ENCODE measurements at regions not wholly inside any gene's neighbourhood (a gene's known extent, or its start where the extent isn't known, plus 50 kb on each side); places are given as distances from the start of the nearest gene placed in this dataset.

- Histone ChIP-seq H3K27me3 (ENCODE audit: control insufficient read depth, insufficient read depth, low read length) (no peaks in the 10 kb centered on the region), H3K4me3 (ENCODE audit: low read length in 3 of 3) (no peak overlapping the region), H3K36me3 (ENCODE audit: control insufficient read depth in 2 of 3, insufficient read depth in 3 of 3, low read length in 3 of 3) (no peaks in the 10 kb centered on the region), H3K9ac (ENCODE audit: low read length in 3 of 3) (no peak overlapping the region), H3K4me1 (ENCODE audit: control insufficient read depth in 2 of 3, insufficient read depth in 2 of 3, low read depth in 1 of 3, low read length in 3 of 3) (no peaks in the 10 kb centered on the region), H3K9me3 (ENCODE audit: control insufficient read depth in 2 of 3, insufficient read depth in 1 of 3, low read length in 3 of 3) (no peaks in the 10 kb centered on the region), H3K27ac (ENCODE audit: low read depth in 2 of 2, low read length in 2 of 2) (no peak overlapping the region)
- no peak for TF ChIP-seq CTCF (IDR thresholded peaks at IDR 0.05; ENCODE audit: borderline replicate concordance, extremely low read depth, insufficient read depth)
- FAIRE-seq (no peak), DNase-seq (no peak)
- intact Hi-C loops (cut with DNase I) = no loop called here
Measured at GRCh38 chr15:70354346-70354905, 256.7 kb upstream of the TLE3 start.

GRCh38 chr15:70353606-70354345, 256.1 kb upstream of the TLE3 start:
- no peak for FAIRE-seq

GRCh38 chr15:70351941-70352774, 254.4 kb upstream of the TLE3 start:
- no peak for FAIRE-seq

More at GRCh38 chr15:70353606-70354345, 256.1 kb upstream of the TLE3 start:
- H3K27me3 ChIP-seq (ENCODE audit: control insufficient read depth, insufficient read depth, low read length) = no peaks in the 10 kb centered on the region
- TF ChIP-seq CTCF (IDR thresholded peaks at IDR 0.05; ENCODE audit: borderline replicate concordance, extremely low read depth, insufficient read depth) = no peak
- no peak overlapping the region for H3K27ac ChIP-seq (ENCODE audit: low read depth in 2 of 2, low read length in 2 of 2)
- H3K4me3 ChIP-seq (ENCODE audit: low read length in 3 of 3) = no peak overlapping the region
- no peaks in the 10 kb centered on the region for H3K9me3 ChIP-seq (ENCODE audit: control insufficient read depth in 2 of 3, insufficient read depth in 1 of 3, low read length in 3 of 3)
- H3K4me1 ChIP-seq (ENCODE audit: control insufficient read depth in 2 of 3, insufficient read depth in 2 of 3, low read depth in 1 of 3, low read length in 3 of 3) = no peaks in the 10 kb centered on the region
- DNase-seq = no peak
- no peaks in the 10 kb centered on the region for H3K36me3 ChIP-seq (ENCODE audit: control insufficient read depth in 2 of 3, insufficient read depth in 3 of 3, low read length in 3 of 3)
- intact Hi-C loops (cut with DNase I) = no loop called here
- no peak overlapping the region for H3K9ac ChIP-seq (ENCODE audit: low read length in 3 of 3)

More at GRCh38 chr15:70351941-70352774, 254.4 kb upstream of the TLE3 start:
- no peaks in the 10 kb centered on the region for H3K36me3 ChIP-seq (ENCODE audit: control insufficient read depth in 2 of 3, insufficient read depth in 3 of 3, low read length in 3 of 3)
- intact Hi-C loops (cut with DNase I) = no loop called here
- DNase-seq = no peak
- H3K27ac ChIP-seq (ENCODE audit: low read depth in 2 of 2, low read length in 2 of 2) = no peak overlapping the region
- no peak overlapping the region for H3K9ac ChIP-seq (ENCODE audit: low read length in 3 of 3)
- H3K4me1 ChIP-seq (ENCODE audit: control insufficient read depth in 2 of 3, insufficient read depth in 2 of 3, low read depth in 1 of 3, low read length in 3 of 3) = no peaks in the 10 kb centered on the region
- H3K27me3 ChIP-seq (ENCODE audit: control insufficient read depth, insufficient read depth, low read length) = no peaks in the 10 kb centered on the region
- no peak for TF ChIP-seq CTCF (IDR thresholded peaks at IDR 0.05; ENCODE audit: borderline replicate concordance, extremely low read depth, insufficient read depth)
- no peak overlapping the region for H3K4me3 ChIP-seq (ENCODE audit: low read length in 3 of 3)
- no peaks in the 10 kb centered on the region for H3K9me3 ChIP-seq (ENCODE audit: control insufficient read depth in 2 of 3, insufficient read depth in 1 of 3, low read length in 3 of 3)
